MM.1S (cell line): ENCODE measurements at regions not wholly inside any gene's neighbourhood (a gene's known extent, or its start where the extent isn't known, plus 50 kb on each side); places are given as distances from the start of the nearest gene placed in this dataset.

Experiments
- DNase-seq: peaks from one replicate; pipeline ENCODE4 v3.0.0-alpha.2; 2015
- H2AFZ ChIP-seq: fragments of 300-600 bp; sonication (generic); 2 replicates; pipeline ENCODE4 v1.6.0; 2016; ENCODE audit warnings: antibody characterized with exemption, low read length
- H3F3A ChIP-seq: fragments of 300-600 bp; sonication (generic); 2 replicates; pipeline ENCODE4 v1.6.1; 2016; ENCODE audit warnings: mild to moderate bottlenecking, antibody characterized with exemption, low read length, moderate library complexity, mixed read lengths; ENCODE audit not compliant: insufficient read depth
- H3K27ac ChIP-seq: fragments of 300-600 bp; sonication (generic); 2 replicates; pipeline ENCODE4 v1.5.1; 2016; ENCODE audit warnings: mild to moderate bottlenecking, low read length
- H3K27me3 ChIP-seq: fragments of 300-600 bp; sonication (generic); replicated peaks from 2 replicates; pipeline ENCODE4 v1.6.0; 2016; ENCODE audit warnings: low read length; ENCODE audit not compliant: insufficient read depth
- H3K36me3 ChIP-seq: fragments of 300-600 bp; sonication (generic); replicated peaks from 2 replicates; pipeline ENCODE4 v1.6.1; 2016; ENCODE audit warnings: mild to moderate bottlenecking, low read length, mixed read lengths; ENCODE audit not compliant: insufficient read depth
- H3K4me1 ChIP-seq: fragments of 300-600 bp; sonication (generic); 2 replicates; pipeline ENCODE4 v1.6.1; 2016; ENCODE audit warnings: low read length, mixed read lengths
- H3K4me2 ChIP-seq: fragments of 300-600 bp; sonication (generic); 2 replicates; pipeline ENCODE4 v1.6.0; 2016; ENCODE audit warnings: low read depth, low read length
- H3K4me3 ChIP-seq: fragments of 300-600 bp; sonication (generic); 2 replicates; pipeline ENCODE4 v1.5.1; 2016; ENCODE audit warnings: low read length, mixed read lengths
- H3K79me2 ChIP-seq: fragments of 300-600 bp; sonication (generic); 2 replicates; pipeline ENCODE4 v1.6.1; 2016; ENCODE audit warnings: mixed run types, low read length, mixed read lengths
- H3K9ac ChIP-seq: fragments of 300-600 bp; sonication (generic); 2 replicates; pipeline ENCODE4 v1.6.1; 2016; ENCODE audit warnings: low read length, mixed read lengths
- H3K9me2 ChIP-seq: fragments of 300-600 bp; sonication (generic); replicated peaks from 2 replicates; pipeline ENCODE4 v1.6.1; 2016; ENCODE audit warnings: mild to moderate bottlenecking, low read length, mixed read lengths; ENCODE audit not compliant: insufficient read depth
- H3K9me3 ChIP-seq: fragments of 300-600 bp; sonication (generic); replicated peaks from 2 replicates; pipeline ENCODE4 v1.6.1; 2016; ENCODE audit warnings: mild to moderate bottlenecking, low read length, mixed read lengths; ENCODE audit not compliant: insufficient read depth
- H4K20me1 ChIP-seq: fragments of 300-600 bp; sonication (generic); 2 replicates; pipeline ENCODE4 v1.6.1; 2016; ENCODE audit warnings: mild to moderate bottlenecking, low read length, moderate library complexity, mixed read lengths; ENCODE audit not compliant: insufficient read depth
- CTCF ChIP-seq: fragments of 300-600 bp; sonication (generic); IDR thresholded peaks from 2 replicates; pipeline ENCODE4 v1.5.1; 2016; ENCODE audit warnings: antibody characterized with exemption, low read length, mixed read lengths
- EZH2 ChIP-seq: fragments of 300-600 bp; sonication (generic); optimal IDR thresholded peaks from 2 replicates; pipeline ENCODE3; 2017; ENCODE audit warnings: low read depth, mild to moderate bottlenecking, antibody characterized with exemption, low read length, mixed read lengths
- EZH2phosphoT487 ChIP-seq: fragments of 300-600 bp; sonication (generic); IDR thresholded peaks from 2 replicates; pipeline ENCODE4 v1.6.1; 2018; ENCODE audit warnings: antibody characterized with exemption, low read length

GRCh38 chr13:89925107-89925506, 1422.4 kb upstream of the MIR17HG start:
- H3K4me1 ChIP-seq: no peaks in the 10 kb centered on the region
- H3K36me3 ChIP-seq: no peaks in the 10 kb centered on the region
- H4K20me1 ChIP-seq: no peaks in the 10 kb centered on the region
- no peak overlapping the region for H3K27ac ChIP-seq
- no peaks in the 10 kb centered on the region for H3K9me2 ChIP-seq
- H3K4me3 ChIP-seq: no peak overlapping the region
- H3K9me3 ChIP-seq: no peaks in the 10 kb centered on the region
- no peaks in the 10 kb centered on the region for H3F3A ChIP-seq
- no peak overlapping the region for H3K9ac ChIP-seq
- no peaks in the 10 kb centered on the region for H3K27me3 ChIP-seq
- no peak overlapping the region for H2AFZ ChIP-seq
- TF ChIP-seq EZH2 (no peak), CTCF (no peak; the same call in 1 of the 2 replicates), EZH2phosphoT487 (no peak)
- no peak for DNase-seq
- H3K79me2 ChIP-seq: no peaks in the 10 kb centered on the region
- H3K4me2 ChIP-seq: no peak overlapping the region

- Histone ChIP-seq H3K27me3 (no peaks in the 10 kb centered on the region), H3K9me2 (no peaks in the 10 kb centered on the region), H3K9ac (no peak overlapping the region), H3F3A (no peaks in the 10 kb centered on the region), H3K4me1 (no peaks in the 10 kb centered on the region), H4K20me1 (no peaks in the 10 kb centered on the region), H3K9me3 (no peaks in the 10 kb centered on the region), H3K4me3 (no peak overlapping the region), H3K27ac (no peak overlapping the region), H2AFZ (no peak overlapping the region), H3K4me2 (no peak overlapping the region), H3K36me3 (no peaks in the 10 kb centered on the region), H3K79me2 (no peaks in the 10 kb centered on the region)
- TF ChIP-seq CTCF (no peak), EZH2 (no peak), EZH2phosphoT487 (no peak)
- no peak for DNase-seq
Observed at GRCh38 chr13:89930861-89931260, 1416.6 kb upstream of the MIR17HG start.

- TF ChIP-seq EZH2phosphoT487: no peak
- TF ChIP-seq CTCF: no peak
- no peak for TF ChIP-seq EZH2
- Histone ChIP-seq H3K4me2 (no peak overlapping the region), H3F3A (no peaks in the 10 kb centered on the region), H3K4me3 (no peak overlapping the region), H4K20me1 (no peaks in the 10 kb centered on the region), H3K4me1 (no peaks in the 10 kb centered on the region), H3K9me3 (no peaks in the 10 kb centered on the region), H3K27ac (no peak overlapping the region), H3K9me2 (no peaks in the 10 kb centered on the region), H3K79me2 (no peaks in the 10 kb centered on the region), H2AFZ (no peak overlapping the region), H3K9ac (no peak overlapping the region), H3K36me3 (no peaks in the 10 kb centered on the region), H3K27me3 (no peaks in the 10 kb centered on the region)
- no peak for DNase-seq
Observed at GRCh38 chr13:89932902-89933301, 1414.6 kb upstream of the MIR17HG start.
